ENCODE measurements at regions not wholly inside any gene's neighbourhood (a gene's known extent, or its start where the extent isn't known, plus 50 kb on each side); places are given as distances from the start of the nearest gene placed in this dataset.

GRCh38 chr14:81890020-81890419, 356.4 kb upstream of the SEL1L start:
- no peak overlapping the region for H3K4me3 ChIP-seq (ENCODE audit: low read depth, low read length)
- no peaks in the 10 kb centered on the region for H3K36me3 ChIP-seq (ENCODE audit: insufficient read depth, low read length)
- no peak overlapping the region for H3K27ac ChIP-seq (ENCODE audit: low read depth, low read length)
- H2AFZ ChIP-seq (ENCODE audit: low read length, unreplicated experiment), result no peak overlapping the region
- H3K79me2 ChIP-seq (ENCODE audit: control insufficient read depth, insufficient read depth, low read length, unreplicated experiment), result no peaks in the 10 kb centered on the region
- H3K27me3 ChIP-seq (ENCODE audit: insufficient read depth, low read length), result no peaks in the 10 kb centered on the region
- H3K4me1 ChIP-seq (ENCODE audit: control insufficient read depth, insufficient read depth, low read length, unreplicated experiment), result no peaks in the 10 kb centered on the region

- H3K4me3 ChIP-seq (ENCODE audit: low read depth, low read length), result no peak overlapping the region
- H3K36me3 ChIP-seq (ENCODE audit: insufficient read depth, low read length), result no peaks in the 10 kb centered on the region
- no peak overlapping the region for H2AFZ ChIP-seq (ENCODE audit: low read length, unreplicated experiment)
- no peaks in the 10 kb centered on the region for H3K79me2 ChIP-seq (ENCODE audit: control insufficient read depth, insufficient read depth, low read length, unreplicated experiment)
- no peaks in the 10 kb centered on the region for H3K27me3 ChIP-seq (ENCODE audit: insufficient read depth, low read length)
- no peak overlapping the region for H3K27ac ChIP-seq (ENCODE audit: low read depth, low read length)
- no peaks in the 10 kb centered on the region for H3K4me1 ChIP-seq (ENCODE audit: control insufficient read depth, insufficient read depth, low read length, unreplicated experiment)
Observed at GRCh38 chr14:81903477-81903876, 369.8 kb upstream of the SEL1L start.

- Histone ChIP-seq H3K79me2 (ENCODE audit: control insufficient read depth, insufficient read depth, low read length, unreplicated experiment) (no peaks in the 10 kb centered on the region), H3K27ac (ENCODE audit: low read depth, low read length) (no peak overlapping the region), H3K36me3 (ENCODE audit: insufficient read depth, low read length) (no peaks in the 10 kb centered on the region), H2AFZ (ENCODE audit: low read length, unreplicated experiment) (no peak overlapping the region), H3K27me3 (ENCODE audit: insufficient read depth, low read length) (no peaks in the 10 kb centered on the region), H3K4me3 (ENCODE audit: low read depth, low read length) (no peak overlapping the region), H3K4me1 (ENCODE audit: control insufficient read depth, insufficient read depth, low read length, unreplicated experiment) (no peaks in the 10 kb centered on the region)
Observed at GRCh38 chr14:81927070-81927469, 393.4 kb upstream of the SEL1L start.

GRCh38 chr14:81931828-81932227, 398.2 kb upstream of the SEL1L start:
- H3K36me3 ChIP-seq (ENCODE audit: insufficient read depth, low read length), result no peaks in the 10 kb centered on the region
- no peaks in the 10 kb centered on the region for H3K27me3 ChIP-seq (ENCODE audit: insufficient read depth, low read length)
- no peak overlapping the region for H3K27ac ChIP-seq (ENCODE audit: low read depth, low read length)
- no peak overlapping the region for H3K4me3 ChIP-seq (ENCODE audit: low read depth, low read length)
- H2AFZ ChIP-seq (ENCODE audit: low read length, unreplicated experiment), result no peak overlapping the region
- H3K79me2 ChIP-seq (ENCODE audit: control insufficient read depth, insufficient read depth, low read length, unreplicated experiment), result no peaks in the 10 kb centered on the region
- H3K4me1 ChIP-seq (ENCODE audit: control insufficient read depth, insufficient read depth, low read length, unreplicated experiment), result no peaks in the 10 kb centered on the region

GRCh38 chr14:81936348-81936747, 402.7 kb upstream of the SEL1L start:
- no peaks in the 10 kb centered on the region for H3K27me3 ChIP-seq (ENCODE audit: insufficient read depth, low read length)
- H3K4me1 ChIP-seq (ENCODE audit: control insufficient read depth, insufficient read depth, low read length, unreplicated experiment), result no peaks in the 10 kb centered on the region
- H2AFZ ChIP-seq (ENCODE audit: low read length, unreplicated experiment), result no peak overlapping the region
- no peaks in the 10 kb centered on the region for H3K36me3 ChIP-seq (ENCODE audit: insufficient read depth, low read length)
- no peaks in the 10 kb centered on the region for H3K79me2 ChIP-seq (ENCODE audit: control insufficient read depth, insufficient read depth, low read length, unreplicated experiment)
- H3K4me3 ChIP-seq (ENCODE audit: low read depth, low read length), result no peak overlapping the region
- H3K27ac ChIP-seq (ENCODE audit: low read depth, low read length), result no peak overlapping the region

- H3K4me1 ChIP-seq (ENCODE audit: control insufficient read depth, insufficient read depth, low read length, unreplicated experiment), result no peaks in the 10 kb centered on the region
Observed at GRCh38 chr14:81936902-81937301, 403.2 kb upstream of the SEL1L start.

GRCh38 chr14:81938341-81938740, 404.7 kb upstream of the SEL1L start:
- Histone ChIP-seq H3K36me3 (ENCODE audit: insufficient read depth, low read length) (no peaks in the 10 kb centered on the region), H3K4me3 (ENCODE audit: low read depth, low read length) (no peak overlapping the region), H3K4me1 (ENCODE audit: control insufficient read depth, insufficient read depth, low read length, unreplicated experiment) (no peaks in the 10 kb centered on the region), H3K27me3 (ENCODE audit: insufficient read depth, low read length) (no peaks in the 10 kb centered on the region), H2AFZ (ENCODE audit: low read length, unreplicated experiment) (no peak overlapping the region), H3K79me2 (ENCODE audit: control insufficient read depth, insufficient read depth, low read length, unreplicated experiment) (no peaks in the 10 kb centered on the region), H3K27ac (ENCODE audit: low read depth, low read length) (no peak overlapping the region)

More at GRCh38 chr14:81936902-81937301, 403.2 kb upstream of the SEL1L start:
- H2AFZ ChIP-seq (ENCODE audit: low read length, unreplicated experiment), result no peak overlapping the region
- no peaks in the 10 kb centered on the region for H3K79me2 ChIP-seq (ENCODE audit: control insufficient read depth, insufficient read depth, low read length, unreplicated experiment)
- no peak overlapping the region for H3K4me3 ChIP-seq (ENCODE audit: low read depth, low read length)
- H3K36me3 ChIP-seq (ENCODE audit: insufficient read depth, low read length), result no peaks in the 10 kb centered on the region
- H3K27me3 ChIP-seq (ENCODE audit: insufficient read depth, low read length), result no peaks in the 10 kb centered on the region
- H3K27ac ChIP-seq (ENCODE audit: low read depth, low read length), result no peak overlapping the region

GRCh38 chr14:81940651-81941050, 407.0 kb upstream of the SEL1L start:
- H3K4me1 ChIP-seq (ENCODE audit: control insufficient read depth, insufficient read depth, low read length, unreplicated experiment), result no peaks in the 10 kb centered on the region
- H3K36me3 ChIP-seq (ENCODE audit: insufficient read depth, low read length), result no peaks in the 10 kb centered on the region
- no peak overlapping the region for H3K27ac ChIP-seq (ENCODE audit: low read depth, low read length)
- no peak overlapping the region for H3K4me3 ChIP-seq (ENCODE audit: low read depth, low read length)
- no peaks in the 10 kb centered on the region for H3K27me3 ChIP-seq (ENCODE audit: insufficient read depth, low read length)
- H2AFZ ChIP-seq (ENCODE audit: low read length, unreplicated experiment), result no peak overlapping the region
- H3K79me2 ChIP-seq (ENCODE audit: control insufficient read depth, insufficient read depth, low read length, unreplicated experiment), result no peaks in the 10 kb centered on the region

- Histone ChIP-seq H3K27me3 (ENCODE audit: insufficient read depth, low read length) (no peaks in the 10 kb centered on the region), H3K36me3 (ENCODE audit: insufficient read depth, low read length) (no peaks in the 10 kb centered on the region), H3K4me3 (ENCODE audit: low read depth, low read length) (no peak overlapping the region), H3K79me2 (ENCODE audit: control insufficient read depth, insufficient read depth, low read length, unreplicated experiment) (no peaks in the 10 kb centered on the region), H3K27ac (ENCODE audit: low read depth, low read length) (no peak overlapping the region), H3K4me1 (ENCODE audit: control insufficient read depth, insufficient read depth, low read length, unreplicated experiment) (no peaks in the 10 kb centered on the region), H2AFZ (ENCODE audit: low read length, unreplicated experiment) (no peak overlapping the region)
Observed at GRCh38 chr14:81942071-81942470, 408.4 kb upstream of the SEL1L start.

- no peaks in the 10 kb centered on the region for H3K4me1 ChIP-seq (ENCODE audit: control insufficient read depth, insufficient read depth, low read length, unreplicated experiment)
- no peaks in the 10 kb centered on the region for H3K36me3 ChIP-seq (ENCODE audit: insufficient read depth, low read length)
- H3K27ac ChIP-seq (ENCODE audit: low read depth, low read length), result no peak overlapping the region
- H3K79me2 ChIP-seq (ENCODE audit: control insufficient read depth, insufficient read depth, low read length, unreplicated experiment), result no peaks in the 10 kb centered on the region
- H2AFZ ChIP-seq (ENCODE audit: low read length, unreplicated experiment), result no peak overlapping the region
- H3K27me3 ChIP-seq (ENCODE audit: insufficient read depth, low read length), result no peaks in the 10 kb centered on the region
- no peak overlapping the region for H3K4me3 ChIP-seq (ENCODE audit: low read depth, low read length)
Observed at GRCh38 chr14:81946375-81946774, 412.7 kb upstream of the SEL1L start.

GRCh38 chr14:81946834-81947798, 413.5 kb upstream of the SEL1L start:
- H3K79me2 ChIP-seq (ENCODE audit: control insufficient read depth, insufficient read depth, low read length, unreplicated experiment), result no peaks in the 10 kb centered on the region
- no peak overlapping the region for H2AFZ ChIP-seq (ENCODE audit: low read length, unreplicated experiment)
- no peaks in the 10 kb centered on the region for H3K27me3 ChIP-seq (ENCODE audit: insufficient read depth, low read length)
- H3K4me3 ChIP-seq (ENCODE audit: low read depth, low read length), result no peak overlapping the region
- no peak overlapping the region for H3K27ac ChIP-seq (ENCODE audit: low read depth, low read length)
- H3K36me3 ChIP-seq (ENCODE audit: insufficient read depth, low read length), result no peaks in the 10 kb centered on the region
- H3K4me1 ChIP-seq (ENCODE audit: control insufficient read depth, insufficient read depth, low read length, unreplicated experiment), result no peaks in the 10 kb centered on the region

Data from ACC112 (cell line).